K562 (cell line): ENCODE measurements at regions not wholly inside any gene's neighbourhood (a gene's known extent, or its start where the extent isn't known, plus 50 kb on each side); places are given as distances from the start of the nearest gene placed in this dataset.

Experiments used
- BCOR ChIP-seq: fragments of 450-650 bp; IDR thresholded peaks from 2 replicates; pipeline ENCODE4 v1.6.1; 2016
- BDP1 ChIP-seq: IDR thresholded peaks from 3 replicates; pipeline ENCODE4 v1.6.1; 2011; ENCODE audit not compliant: insufficient read length, insufficient read depth
- BRCA1 ChIP-seq, 2 experiments: fragments of 450-650 bp in 1 of 2; sonication (generic) in 1 of 2; formaldehyde crosslinking in 1 of 2; IDR thresholded peaks; 2 replicates each; pipeline versions ENCODE4 v1.5.0 to v1.6.1; 2017 to 2020; ENCODE audit warnings: mild to moderate bottlenecking in 1 of 2, missing genetic modification reagents in 1 of 2
- CHD1 ChIP-seq: fragments of 200-600 bp; sonication (generic); IDR thresholded peaks from one replicate; pipeline ENCODE4 v1.6.1; 2012; ENCODE audit warnings: mild to moderate bottlenecking, moderate library complexity, low read length, inconsistent platforms
- ETS2 ChIP-seq: IDR thresholded peaks from 2 replicates; pipeline ENCODE4 v1.6.1; 2016; ENCODE audit warnings: borderline replicate concordance, missing genetic modification characterization, mild to moderate bottlenecking, moderate library complexity, missing compliant biosample characterization; ENCODE audit not compliant: poor library complexity, severe bottlenecking
- MXI1 ChIP-seq: IDR thresholded peaks from 2 replicates; pipeline ENCODE4 v1.6.1; 2011; ENCODE audit warnings: low read depth, mild to moderate bottlenecking, improper control_type of control experiment, low read length
- NRF1 ChIP-seq, 2 experiments: fragments of 450-650 bp; IDR thresholded peaks in 1 of 2; conservative IDR thresholded peaks in 1 of 2; 2 replicates each; pipeline ENCODE4 v1.6.1; 2014; ENCODE audit warnings: mild to moderate bottlenecking in 2 of 2
- TAF1 ChIP-seq: IDR thresholded peaks from 2 replicates; pipeline ENCODE4 v1.6.1; 2011; ENCODE audit warnings: mild to moderate bottlenecking, low read length, moderate library complexity; ENCODE audit not compliant: insufficient read depth, control insufficient read depth, severe bottlenecking; ENCODE audit errors: extremely low read depth
- TCF3 ChIP-seq: sonication (generic); formaldehyde crosslinking; IDR thresholded peaks from 2 replicates; pipeline ENCODE4 v1.4.0; 2020; ENCODE audit warnings: mild to moderate bottlenecking, missing genetic modification reagents
- TFAM ChIP-seq: fragments of 250-450 bp; sonication (Bioruptor Pico); conservative IDR thresholded peaks from 2 replicates; pipeline ENCODE4 v1.5.0; 2021; ENCODE audit warnings: mild to moderate bottlenecking, moderate library complexity
- XRCC4 ChIP-seq: IDR thresholded peaks from one replicate; pipeline ENCODE4 v1.6.1; 2011; ENCODE audit not compliant: insufficient read depth, insufficient read length; ENCODE audit errors: extremely low read depth
- ZC3H8 ChIP-seq: fragments of 450-650 bp; IDR thresholded peaks from 2 replicates; pipeline ENCODE4 v1.6.1; 2017
- TF ChIP-seq, protein P1 (sequence below): fragments of 450-650 bp; IDR thresholded peaks from 2 replicates; pipeline ENCODE4 v1.6.1; 2016; ENCODE audit warnings: low read depth, mild to moderate bottlenecking, moderate library complexity
- TF ChIP-seq, protein P2 (sequence below): fragments of 250-450 bp; sonication (Bioruptor Pico); IDR thresholded peaks from 2 replicates; pipeline ENCODE4 v1.8.0; 2022; ENCODE audit warnings: moderate library complexity, mild to moderate bottlenecking, inconsistent platforms
- TF ChIP-seq, protein P3 (sequence below): IDR thresholded peaks from 2 replicates; pipeline ENCODE4 v1.6.1; 2016; ENCODE audit warnings: missing genetic modification characterization, missing compliant biosample characterization
- TF ChIP-seq, protein P4 (sequence below): sonication (generic); formaldehyde crosslinking; IDR thresholded peaks from 2 replicates; pipeline ENCODE4 v1.8.1; 2023; ENCODE audit warnings: mild to moderate bottlenecking, missing genetic modification reagents

DNA sequence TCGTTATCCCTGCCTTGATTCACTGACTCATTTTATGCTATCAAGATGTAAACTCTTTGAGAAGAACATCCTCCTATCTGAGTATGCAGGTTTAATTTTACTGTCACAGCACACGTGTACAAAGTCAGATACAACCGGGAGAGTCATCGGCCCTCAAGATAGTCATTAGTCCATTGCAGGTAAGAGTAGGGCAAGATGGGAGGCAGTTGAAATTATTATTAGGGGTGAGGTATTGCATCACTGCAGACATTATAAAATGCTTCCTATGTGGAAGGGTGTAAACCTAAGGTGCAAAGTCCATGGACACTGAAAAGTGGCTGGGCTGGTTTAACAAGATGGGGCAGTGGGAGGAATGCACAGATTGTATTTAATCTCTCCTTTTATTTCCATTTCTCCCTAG lies 113.7 kb downstream of the ARL4A start (continued):
- TF ChIP-seq, protein P1, sequence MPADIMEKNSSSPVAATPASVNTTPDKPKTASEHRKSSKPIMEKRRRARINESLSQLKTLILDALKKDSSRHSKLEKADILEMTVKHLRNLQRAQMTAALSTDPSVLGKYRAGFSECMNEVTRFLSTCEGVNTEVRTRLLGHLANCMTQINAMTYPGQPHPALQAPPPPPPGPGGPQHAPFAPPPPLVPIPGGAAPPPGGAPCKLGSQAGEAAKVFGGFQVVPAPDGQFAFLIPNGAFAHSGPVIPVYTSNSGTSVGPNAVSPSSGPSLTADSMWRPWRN = 0 out of 2 replicates have a peak, but pooled peaks have one; percentile 13
- TF ChIP-seq, protein P2, sequence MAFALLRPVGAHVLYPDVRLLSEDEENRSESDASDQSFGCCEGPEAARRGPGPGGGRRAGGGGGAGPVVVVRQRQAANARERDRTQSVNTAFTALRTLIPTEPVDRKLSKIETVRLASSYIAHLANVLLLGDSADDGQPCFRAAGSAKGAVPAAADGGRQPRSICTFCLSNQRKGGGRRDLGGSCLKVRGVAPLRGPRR (CRISPR knock-in tag) = no peak
- TF ChIP-seq ZC3H8 = no peak
- no peak for TF ChIP-seq BCOR
- no peak for TF ChIP-seq CHD1
- no peak for TF ChIP-seq NRF1 (conservative IDR thresholded peaks at IDR 0.05 in 1 of 2, IDR thresholded peaks at IDR 0.05 in 1 of 2)
- no peak for TF ChIP-seq TAF1
- TF ChIP-seq MXI1 = no peak
- no peak for TF ChIP-seq ETS2 (tag)
- no peak for TF ChIP-seq BRCA1 (IDR thresholded peaks at IDR 0.05)
- TF ChIP-seq BRCA1 (CRISPR knock-in tag; IDR thresholded peaks at IDR 0.05) = no peak
- no peak for TF ChIP-seq BDP1
- TF ChIP-seq, protein P3, sequence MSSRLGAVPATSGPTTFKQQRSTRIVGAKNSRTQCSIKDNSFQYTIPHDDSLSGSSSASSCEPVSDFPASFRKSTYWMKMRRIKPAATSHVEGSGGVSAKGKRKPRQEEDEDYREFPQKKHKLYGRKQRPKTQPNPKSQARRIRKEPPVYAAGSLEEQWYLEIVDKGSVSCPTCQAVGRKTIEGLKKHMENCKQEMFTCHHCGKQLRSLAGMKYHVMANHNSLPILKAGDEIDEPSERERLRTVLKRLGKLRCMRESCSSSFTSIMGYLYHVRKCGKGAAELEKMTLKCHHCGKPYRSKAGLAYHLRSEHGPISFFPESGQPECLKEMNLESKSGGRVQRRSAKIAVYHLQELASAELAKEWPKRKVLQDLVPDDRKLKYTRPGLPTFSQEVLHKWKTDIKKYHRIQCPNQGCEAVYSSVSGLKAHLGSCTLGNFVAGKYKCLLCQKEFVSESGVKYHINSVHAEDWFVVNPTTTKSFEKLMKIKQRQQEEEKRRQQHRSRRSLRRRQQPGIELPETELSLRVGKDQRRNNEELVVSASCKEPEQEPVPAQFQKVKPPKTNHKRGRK = no peak
- no peak for TF ChIP-seq TFAM
- TF ChIP-seq TCF3 (CRISPR knock-in tag) = peak; percentile 41; the same call in 1 of the 2 replicates
- TF ChIP-seq, protein P4, sequence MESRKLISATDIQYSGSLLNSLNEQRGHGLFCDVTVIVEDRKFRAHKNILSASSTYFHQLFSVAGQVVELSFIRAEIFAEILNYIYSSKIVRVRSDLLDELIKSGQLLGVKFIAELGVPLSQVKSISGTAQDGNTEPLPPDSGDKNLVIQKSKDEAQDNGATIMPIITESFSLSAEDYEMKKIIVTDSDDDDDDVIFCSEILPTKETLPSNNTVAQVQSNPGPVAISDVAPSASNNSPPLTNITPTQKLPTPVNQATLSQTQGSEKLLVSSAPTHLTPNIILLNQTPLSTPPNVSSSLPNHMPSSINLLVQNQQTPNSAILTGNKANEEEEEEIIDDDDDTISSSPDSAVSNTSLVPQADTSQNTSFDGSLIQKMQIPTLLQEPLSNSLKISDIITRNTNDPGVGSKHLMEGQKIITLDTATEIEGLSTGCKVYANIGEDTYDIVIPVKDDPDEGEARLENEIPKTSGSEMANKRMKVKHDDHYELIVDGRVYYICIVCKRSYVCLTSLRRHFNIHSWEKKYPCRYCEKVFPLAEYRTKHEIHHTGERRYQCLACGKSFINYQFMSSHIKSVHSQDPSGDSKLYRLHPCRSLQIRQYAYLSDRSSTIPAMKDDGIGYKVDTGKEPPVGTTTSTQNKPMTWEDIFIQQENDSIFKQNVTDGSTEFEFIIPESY = no peak
- no peak for TF ChIP-seq XRCC4
